Ovary (tissue), 7 donors: ENCODE measurements at regions not wholly inside any gene's neighbourhood (a gene's known extent, or its start where the extent isn't known, plus 50 kb on each side); places are given as distances from the start of the nearest gene placed in this dataset.

Source experiments
- DNase-seq, 5 donors: peaks; one replicate each; pipeline ENCODE4 v3.0.0-alpha.2; 2019 to 2020
- H3K27ac ChIP-seq, 2 donors: fragments of 200-600 bp; one replicate each; pipeline versions ENCODE4 v1.5.1 to v1.8.0; 2019 to 2022
- H3K27me3 ChIP-seq: fragments of 200-600 bp; one replicate; pipeline ENCODE4 v1.8.0; 2022
- H3K36me3 ChIP-seq: fragments of 200-600 bp; sonication (generic); one replicate; pipeline ENCODE4 v1.5.1; 2019
- H3K4me1 ChIP-seq: one replicate; pipeline ENCODE4 v1.8.1; 2013; ENCODE audit warnings: mild to moderate bottlenecking, moderate library complexity; ENCODE audit not compliant: insufficient read depth
- H3K4me3 ChIP-seq: fragments of 200-600 bp; sonication (generic); one replicate; pipeline ENCODE4 v1.5.1; 2017
- H3K9me3 ChIP-seq, 2 donors: fragments of 200-600 bp in 1 of 2; sonication (generic) in 1 of 2; one replicate each; pipeline versions ENCODE4 v1.5.1 to v1.8.1; 2013 to 2019; ENCODE audit warnings: mild to moderate bottlenecking in 1 of 2, moderate library complexity in 1 of 2
- CTCF ChIP-seq, 3 donors: fragments of 450-650 bp in 2 of 3; fragments of 200-600 bp in 1 of 3; IDR thresholded peaks; one replicate each; pipeline versions ENCODE4 v1.5.1 to v1.8.0; 2016 to 2022; ENCODE audit warnings: antibody characterized with exemption in 3 of 3, mild to moderate bottlenecking in 1 of 3
- EP300 ChIP-seq: sonication (generic); formaldehyde crosslinking; IDR thresholded peaks from one replicate; pipeline ENCODE4 v1.6.1; 2017; ENCODE audit warnings: antibody characterized with exemption
- POLR2A ChIP-seq: fragments of 450-650 bp; IDR thresholded peaks from one replicate; pipeline ENCODE4 v1.6.1; 2017; ENCODE audit warnings: antibody characterized with exemption, mild to moderate bottlenecking, moderate library complexity
- WGBS, 3 donors: extraction: QIAGEN DNeasy Blood & Tissue Kit in 1 of 3; methylation state at CpG; one replicate each; pipeline versions ENCODE4 v1.1.5 to v1.1.7; 2013 to 2017; 5-methylcytosine and 5-hydroxymethylcytosine counted together
- intact Hi-C, 4 donors: fragments of 100-400 bp; cut with DNase I; formaldehyde crosslinking; loops; one replicate each; pipeline versions ENCODE4 v1.11.0 to v1.15.1; 2022 to 2023
- donor health status: DM: no; HTN: no; CAD: no; lungs with moderate emphysema.
- donor health status: DM: no; HTN: no; CAD: no.
- donor health status: Bipolar disorder and iron deficiency.
- donor health status: DM: no; HTN: no; CAD: no.
- donor health status: DM: yes; HTN: yes; CAD: no.

GRCh38 chr2:217228732-217229131 is 368.9 kb upstream of the TNP1 start:
- 70 to 95% (median 78%) methylated on average over 1 of the region's 1 CpG for WGBS, 3 donors
- no peak for TF ChIP-seq POLR2A
- no peak overlapping the region for H3K4me3 ChIP-seq
- H3K27ac ChIP-seq = no peak overlapping the region
- no peaks in the 10 kb centered on the region for H3K9me3 ChIP-seq
- no peak for DNase-seq
- intact Hi-C loops = no loop called here
- H3K36me3 ChIP-seq = no peaks in the 10 kb centered on the region
- H3K4me1 ChIP-seq = no peaks in the 10 kb centered on the region
- H3K27me3 ChIP-seq = no peaks in the 10 kb centered on the region

- no peaks in the 10 kb centered on the region for H3K36me3 ChIP-seq
- intact Hi-C loops = no loop called here
- no peak for TF ChIP-seq POLR2A
- no peak for TF ChIP-seq EP300
- TF ChIP-seq CTCF (IDR thresholded peaks at IDR 0.05) = no peak
- H3K9me3 ChIP-seq = no peaks in the 10 kb centered on the region
- no peaks in the 10 kb centered on the region for H3K4me1 ChIP-seq
- no peak overlapping the region for H3K27ac ChIP-seq
- 91 to 93% (median 91%) methylated on average over 5 of the region's 5 CpGs for WGBS, 3 donors
- no peak overlapping the region for H3K4me3 ChIP-seq
- DNase-seq = no peak
- H3K27me3 ChIP-seq = no peaks in the 10 kb centered on the region
These were observed 367.9 kb upstream of the TNP1 start for GRCh38 chr2:217227794-217228193.

GRCh38 chr2:217225596-217225995 is 365.7 kb upstream of the TNP1 start:
- Histone ChIP-seq H3K4me1 (no peaks in the 10 kb centered on the region), H3K4me3 (no peak overlapping the region), H3K27me3 (no peaks in the 10 kb centered on the region), H3K36me3 (no peaks in the 10 kb centered on the region), H3K27ac (no peak overlapping the region), H3K9me3 (no peaks in the 10 kb centered on the region)
- DNase-seq = no peak
- intact Hi-C loops = no loop called here
- TF ChIP-seq CTCF (IDR thresholded peaks at IDR 0.05) = no peak
- TF ChIP-seq EP300 = no peak
- no peak for TF ChIP-seq POLR2A
- 95 to 100% (median 98%) methylated on average over 1 of the region's 1 CpG for WGBS, 3 donors

GRCh38 chr2:217223222-217223930 is 363.5 kb upstream of the TNP1 start:
- no peaks in the 10 kb centered on the region for H3K9me3 ChIP-seq
- no peaks in the 10 kb centered on the region for H3K36me3 ChIP-seq
- TF ChIP-seq EP300 = no peak
- no peak for TF ChIP-seq CTCF (IDR thresholded peaks at IDR 0.05)
- no peak for TF ChIP-seq POLR2A
- H3K27ac ChIP-seq = no peak overlapping the region
- H3K4me1 ChIP-seq = no peaks in the 10 kb centered on the region
- DNase-seq = no peak
- intact Hi-C loops = no loop called here
- H3K27me3 ChIP-seq = no peaks in the 10 kb centered on the region
- H3K4me3 ChIP-seq = no peak overlapping the region
- WGBS, 3 donors = 74 to 77% (median 76%) methylated on average over 8 of the region's 8 CpGs

- no peak overlapping the region for H3K27ac ChIP-seq
- no peaks in the 10 kb centered on the region for H3K9me3 ChIP-seq
- no peak overlapping the region for H3K4me3 ChIP-seq
- intact Hi-C loops = no loop called here
- TF ChIP-seq POLR2A (no peak), EP300 (no peak), CTCF (IDR thresholded peaks at IDR 0.05) (no peak)
- H3K4me1 ChIP-seq = no peaks in the 10 kb centered on the region
- H3K27me3 ChIP-seq = no peaks in the 10 kb centered on the region
- DNase-seq = no peak
- 91 to 97% (median 91%) methylated on average over 5 of the region's 5 CpGs for WGBS, 3 donors
- H3K36me3 ChIP-seq = no peaks in the 10 kb centered on the region
These were observed 362.5 kb upstream of the TNP1 start for GRCh38 chr2:217222309-217222910.
